Naive thymus-derived CD8-positive, alpha-beta T cell (primary cell): ENCODE measurements at regions not wholly inside any gene's neighbourhood (a gene's known extent, or its start where the extent isn't known, plus 50 kb on each side); places are given as distances from the start of the nearest gene placed in this dataset.
A peak's percentile ranks its signal among the peaks of the same experiment; 100 is the strongest.

Experiments used
- ATAC-seq, 2 donors: fragments of 150-1000 bp; cut with Tn5 transposase in 1 of 2; sonication (Bioruptor Pico), chemical (Tn5 transposase) in 1 of 2; 1 replicate in 1 of 2; 2 replicates in 1 of 2; pipeline ENCODE4 v1.10.0; 2021; ENCODE audit warnings: mild to moderate bottlenecking in 2 of 2, moderate library complexity in 2 of 2
- POLR2A ChIA-PET: fragments of 350-600 bp; sonication (Branson Sonifier 250); formaldehyde crosslinking; loops from one replicate; lab custom pipeline; 2021; ENCODE audit warnings: antibody characterized with exemption; lab: Charles Lee
- DNase-seq, 10 donors: peaks; one replicate each; pipeline versions ENCODE4 v3.0.0 to v3.0.0-alpha.2; 2020 to 2022
- H3K27ac Mint-ChIP-seq, 10 donors: one replicate each; pipeline ENCODE4 v1.8.0; 2020 to 2022; ENCODE audit warnings: mild to moderate bottlenecking in 10 of 10, mixed read lengths in 10 of 10, moderate library complexity in 4 of 10, inconsistent platforms in 1 of 10
- H3K27me3 Mint-ChIP-seq, 5 donors: one replicate each; pipeline ENCODE4 v1.8.0; 2021 to 2022; ENCODE audit warnings: mixed read lengths in 5 of 5
- H3K36me3 Mint-ChIP-seq, 3 donors: one replicate each; pipeline ENCODE4 v1.8.0; 2020 to 2022; ENCODE audit warnings: mixed read lengths in 3 of 3, mild to moderate bottlenecking in 2 of 3, inconsistent platforms in 1 of 3
- H3K4me1 Mint-ChIP-seq, 4 donors: one replicate each; pipeline ENCODE4 v1.8.0; 2021 to 2022; ENCODE audit warnings: mixed read lengths in 4 of 4
- H3K4me3 Mint-ChIP-seq, 10 donors: one replicate each; pipeline ENCODE4 v1.8.0; 2020 to 2022; ENCODE audit warnings: mild to moderate bottlenecking in 10 of 10, mixed read lengths in 10 of 10, moderate library complexity in 6 of 10, inconsistent platforms in 1 of 10
- H3K9me3 Mint-ChIP-seq, 9 donors: one replicate each; pipeline ENCODE4 v1.8.0; 2020 to 2022; ENCODE audit warnings: mixed read lengths in 9 of 9, mild to moderate bottlenecking in 3 of 9, inconsistent platforms in 1 of 9, moderate library complexity in 1 of 9

GRCh38 chr5:155903791-155904190, 423.2 kb upstream of the SGCD start:
- Mint-ChIP-seq H3K4me1 (no peaks in the 10 kb centered on the region), H3K4me3 (no peak overlapping the region), H3K36me3 (no peaks in the 10 kb centered on the region), H3K27ac (no peak overlapping the region), H3K27me3 (peaks cover 1 to 10% (median 7%) of the 10 kb centered on the region in 5 donors), H3K9me3 (no peaks in the 10 kb centered on the region)
- ATAC-seq: no peak
- POLR2A ChIA-PET: no interaction called here
- no peak for DNase-seq

DNA sequence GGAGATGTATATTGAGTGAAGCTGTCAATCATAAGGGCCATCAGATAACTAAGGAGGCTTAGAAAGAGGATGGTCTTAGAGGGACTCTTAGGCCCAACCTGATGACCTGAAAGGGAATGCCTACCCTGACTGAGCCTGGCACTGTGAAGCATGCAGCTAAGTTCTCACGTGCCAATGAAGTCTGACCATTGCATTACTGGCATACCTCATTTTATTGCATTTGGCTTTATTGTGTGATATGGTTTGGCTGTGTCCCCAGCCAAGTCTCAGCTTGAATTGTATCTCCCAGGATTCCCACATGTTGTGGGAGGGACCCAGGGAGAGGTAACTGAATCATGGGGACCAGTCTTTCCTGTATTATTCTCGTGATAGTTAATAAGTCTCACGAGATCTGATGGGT, 421.6 kb upstream of the SGCD start:
- no peak overlapping the region for H3K27ac Mint-ChIP-seq
- no peak for DNase-seq
- H3K9me3 Mint-ChIP-seq: no peaks in the 10 kb centered on the region
- ATAC-seq: no peak
- H3K27me3 Mint-ChIP-seq: peaks cover 1 to 10% (median 8%) of the 10 kb centered on the region in 5 donors
- no peak overlapping the region for H3K4me3 Mint-ChIP-seq
- POLR2A ChIA-PET: no interaction called here
- H3K36me3 Mint-ChIP-seq: no peaks in the 10 kb centered on the region
- H3K4me1 Mint-ChIP-seq: no peaks in the 10 kb centered on the region

DNA sequence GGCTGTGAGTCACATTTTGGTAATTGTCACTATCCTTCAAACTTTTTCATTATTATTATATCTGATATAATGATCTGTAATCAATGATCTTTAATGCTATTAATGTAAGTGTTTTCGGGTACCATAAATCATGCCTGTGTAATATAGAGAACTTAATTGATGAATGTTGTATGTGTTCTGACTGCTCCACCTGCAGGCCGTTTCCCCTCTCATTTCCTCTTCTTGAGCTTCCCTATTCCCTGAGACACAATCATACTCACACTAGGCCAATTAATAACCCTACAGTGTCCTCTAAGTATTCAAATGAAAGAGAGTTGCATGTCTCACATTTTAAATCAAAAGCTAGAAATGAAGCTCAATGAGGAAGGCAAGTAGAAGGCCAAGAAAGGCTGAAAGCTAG, 420.9 kb upstream of the SGCD start:
- no peaks in the 10 kb centered on the region for H3K4me1 Mint-ChIP-seq
- no peak overlapping the region for H3K27ac Mint-ChIP-seq
- H3K36me3 Mint-ChIP-seq: no peaks in the 10 kb centered on the region
- peaks cover 1 to 10% (median 8%) of the 10 kb centered on the region in 5 donors for H3K27me3 Mint-ChIP-seq
- DNase-seq (no peak), ATAC-seq (no peak)
- POLR2A ChIA-PET: no interaction called here
- no peaks in the 10 kb centered on the region for H3K9me3 Mint-ChIP-seq
- no peak overlapping the region for H3K4me3 Mint-ChIP-seq

GRCh38 chr5:155908543-155908942, 418.4 kb upstream of the SGCD start:
- POLR2A ChIA-PET: no interaction called here
- Mint-ChIP-seq H3K9me3 (no peaks in the 10 kb centered on the region), H3K36me3 (no peaks in the 10 kb centered on the region), H3K27ac (no peak overlapping the region), H3K4me3 (no peak overlapping the region), H3K4me1 (no peaks in the 10 kb centered on the region), H3K27me3 (peaks cover 1 to 31% (median 17%) of the 10 kb centered on the region in 5 donors)
- ATAC-seq (no peak), DNase-seq (no peak)

DNA sequence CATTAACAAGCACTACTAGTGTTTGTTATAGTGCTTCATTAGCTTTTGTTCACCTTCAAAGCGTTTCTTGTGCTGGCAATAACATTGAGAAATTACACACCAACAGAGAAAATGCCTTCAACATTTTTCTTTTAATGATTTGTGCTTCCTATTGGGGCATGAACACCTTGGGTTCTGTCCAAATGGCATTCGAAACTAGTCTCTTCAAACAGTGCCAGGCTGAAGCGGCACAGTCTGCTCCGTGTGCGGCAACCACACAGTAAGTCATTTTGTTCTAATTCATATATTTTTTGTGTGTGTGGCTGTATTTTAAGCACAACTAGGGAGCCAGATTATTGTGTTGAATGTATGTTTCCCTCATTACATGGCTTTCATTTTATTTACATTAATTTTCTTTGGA, 414.7 kb upstream of the SGCD start:
- Mint-ChIP-seq H3K4me3 (no peak overlapping the region), H3K4me1 (no peaks in the 10 kb centered on the region), H3K27me3 (peaks cover 0 to 21% (median 15%) of the 10 kb centered on the region in 5 donors), H3K9me3 (no peaks in the 10 kb centered on the region), H3K36me3 (no peaks in the 10 kb centered on the region), H3K27ac (no peak overlapping the region)
- ATAC-seq (no peak), DNase-seq (no peak)
- POLR2A ChIA-PET: no interaction called here

DNA sequence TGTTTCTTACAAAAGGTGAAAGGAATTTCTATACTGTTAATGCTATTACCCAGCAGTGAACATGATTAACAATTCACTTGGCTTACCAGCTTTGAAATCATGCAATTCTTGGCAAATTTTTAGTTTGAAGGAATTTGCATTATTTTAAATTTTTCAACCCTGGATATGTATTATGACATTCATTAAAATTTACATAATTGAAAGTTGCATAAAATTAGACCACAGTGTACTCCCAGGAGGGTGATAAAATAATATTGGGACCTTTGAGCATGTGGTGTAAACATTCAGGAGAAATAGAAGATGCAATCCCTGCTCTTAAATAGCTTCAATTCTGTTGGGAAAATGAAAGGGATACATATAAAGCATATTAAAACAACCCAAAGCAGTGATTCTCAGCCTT, 412.2 kb upstream of the SGCD start:
- H3K9me3 Mint-ChIP-seq: no peaks in the 10 kb centered on the region
- H3K4me3 Mint-ChIP-seq: no peak overlapping the region
- peaks cover 3 to 23% (median 11%) of the 10 kb centered on the region in 5 donors for H3K27me3 Mint-ChIP-seq
- ATAC-seq (no peak), DNase-seq (no peak)
- POLR2A ChIA-PET: no interaction called here
- no peak overlapping the region for H3K27ac Mint-ChIP-seq
- H3K36me3 Mint-ChIP-seq: no peaks in the 10 kb centered on the region
- H3K4me1 Mint-ChIP-seq: no peaks in the 10 kb centered on the region

GRCh38 chr5:155915601-155916000, 411.4 kb upstream of the SGCD start:
- Mint-ChIP-seq H3K4me3 (no peak overlapping the region), H3K4me1 (no peaks in the 10 kb centered on the region), H3K9me3 (no peaks in the 10 kb centered on the region)

GRCh38 chr5:155919126-155919525, 407.8 kb upstream of the SGCD start:
- Mint-ChIP-seq H3K27ac (no peak overlapping the region), H3K4me1 (no peaks in the 10 kb centered on the region)
- POLR2A ChIA-PET: no interaction called here

More at GRCh38 chr5:155915601-155916000, 411.4 kb upstream of the SGCD start:
- DNase-seq: no peak
- H3K36me3 Mint-ChIP-seq: no peaks in the 10 kb centered on the region
- ATAC-seq: no peak
- H3K27ac Mint-ChIP-seq: no peak overlapping the region
- peaks cover 6 to 32% (median 11%) of the 10 kb centered on the region in 5 donors for H3K27me3 Mint-ChIP-seq
- POLR2A ChIA-PET: no interaction called here

GRCh38 chr5:155919725-155920124, 407.2 kb upstream of the SGCD start:
- H3K4me3 Mint-ChIP-seq: no peak overlapping the region
- ATAC-seq (no peak), DNase-seq (no peak)
- no peaks in the 10 kb centered on the region for H3K9me3 Mint-ChIP-seq
- H3K4me1 Mint-ChIP-seq: no peaks in the 10 kb centered on the region
- H3K27me3 Mint-ChIP-seq: peaks cover 10 to 19% (median 11%) of the 10 kb centered on the region in 5 donors
- POLR2A ChIA-PET: no interaction called here
- no peak overlapping the region for H3K27ac Mint-ChIP-seq
- H3K36me3 Mint-ChIP-seq: no peaks in the 10 kb centered on the region

More at GRCh38 chr5:155919126-155919525, 407.8 kb upstream of the SGCD start:
- ATAC-seq (no peak), DNase-seq (no peak)
- Mint-ChIP-seq H3K9me3 (no peaks in the 10 kb centered on the region), H3K36me3 (no peaks in the 10 kb centered on the region), H3K4me3 (no peak overlapping the region), H3K27me3 (peaks cover 10 to 18% (median 11%) of the 10 kb centered on the region in 5 donors)

GRCh38 chr5:155921621-155922020, 405.3 kb upstream of the SGCD start:
- peaks cover 10 to 19% (median 11%) of the 10 kb centered on the region in 5 donors for H3K27me3 Mint-ChIP-seq
- H3K4me3 Mint-ChIP-seq: no peak overlapping the region
- POLR2A ChIA-PET: no interaction called here
- DNase-seq: no peak
- H3K9me3 Mint-ChIP-seq: no peaks in the 10 kb centered on the region
- no peak overlapping the region for H3K27ac Mint-ChIP-seq
- no peaks in the 10 kb centered on the region for H3K4me1 Mint-ChIP-seq
- no peaks in the 10 kb centered on the region for H3K36me3 Mint-ChIP-seq
- no peak for ATAC-seq

- ATAC-seq (no peak), DNase-seq (no peak)
- no peak overlapping the region for H3K4me3 Mint-ChIP-seq
- POLR2A ChIA-PET: no interaction called here
- no peaks in the 10 kb centered on the region for H3K9me3 Mint-ChIP-seq
- H3K4me1 Mint-ChIP-seq: no peaks in the 10 kb centered on the region
- no peaks in the 10 kb centered on the region for H3K36me3 Mint-ChIP-seq
- peaks cover 8 to 19% (median 14%) of the 10 kb centered on the region in 5 donors for H3K27me3 Mint-ChIP-seq
- H3K27ac Mint-ChIP-seq: peak overlapping the region in 1 of 10 donors; percentile 26
Observed at GRCh38 chr5:155923784-155924183, 403.2 kb upstream of the SGCD start.

- POLR2A ChIA-PET: no interaction called here
- Mint-ChIP-seq H3K4me3 (no peak overlapping the region), H3K27me3 (peaks cover 10 to 18% (median 11%) of the 10 kb centered on the region in 5 donors), H3K9me3 (no peaks in the 10 kb centered on the region), H3K27ac (no peak overlapping the region), H3K4me1 (no peaks in the 10 kb centered on the region), H3K36me3 (no peaks in the 10 kb centered on the region)
- DNase-seq (no peak), ATAC-seq (no peak)
Observed at GRCh38 chr5:155926031-155926430, 400.9 kb upstream of the SGCD start.

DNA sequence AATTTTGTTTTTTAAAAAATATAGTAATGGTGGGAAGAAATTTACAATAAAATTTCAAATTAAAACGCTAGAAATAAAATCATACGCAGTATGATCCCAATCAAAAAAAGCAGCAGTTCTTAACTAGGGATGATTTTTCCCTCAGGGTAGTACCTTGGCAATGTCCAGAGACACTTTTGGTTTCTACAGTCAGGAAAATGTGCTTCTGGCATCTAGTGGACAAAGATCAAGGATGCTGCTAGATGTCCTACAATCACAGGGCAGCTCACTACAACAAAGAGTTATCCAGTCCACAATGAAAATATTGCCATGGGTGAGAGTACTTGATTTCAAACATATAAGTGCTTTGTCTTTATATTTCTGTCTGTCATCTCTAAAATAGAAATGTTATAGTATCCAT, 400.2 kb upstream of the SGCD start:
- H3K36me3 Mint-ChIP-seq: no peaks in the 10 kb centered on the region
- no peak overlapping the region for H3K4me3 Mint-ChIP-seq
- no peak for DNase-seq
- POLR2A ChIA-PET: no interaction called here
- H3K27ac Mint-ChIP-seq: no peak overlapping the region
- no peaks in the 10 kb centered on the region for H3K4me1 Mint-ChIP-seq
- no peaks in the 10 kb centered on the region for H3K9me3 Mint-ChIP-seq
- no peak for ATAC-seq
- H3K27me3 Mint-ChIP-seq: peaks cover 7 to 14% (median 11%) of the 10 kb centered on the region in 5 donors

- POLR2A ChIA-PET: no interaction called here
- H3K27ac Mint-ChIP-seq: no peak overlapping the region
- ATAC-seq (no peak), DNase-seq (no peak)
- no peaks in the 10 kb centered on the region for H3K9me3 Mint-ChIP-seq
- H3K27me3 Mint-ChIP-seq: peaks cover 5 to 14% (median 9%) of the 10 kb centered on the region in 5 donors
- no peaks in the 10 kb centered on the region for H3K4me1 Mint-ChIP-seq
- H3K4me3 Mint-ChIP-seq: no peak overlapping the region
- no peaks in the 10 kb centered on the region for H3K36me3 Mint-ChIP-seq
Observed at GRCh38 chr5:155929112-155929511, 397.9 kb upstream of the SGCD start.
